ENCODE measurements at regions not wholly inside any gene's neighbourhood (a gene's known extent, or its start where the extent isn't known, plus 50 kb on each side); places are given as distances from the start of the nearest gene placed in this dataset.

DNA sequence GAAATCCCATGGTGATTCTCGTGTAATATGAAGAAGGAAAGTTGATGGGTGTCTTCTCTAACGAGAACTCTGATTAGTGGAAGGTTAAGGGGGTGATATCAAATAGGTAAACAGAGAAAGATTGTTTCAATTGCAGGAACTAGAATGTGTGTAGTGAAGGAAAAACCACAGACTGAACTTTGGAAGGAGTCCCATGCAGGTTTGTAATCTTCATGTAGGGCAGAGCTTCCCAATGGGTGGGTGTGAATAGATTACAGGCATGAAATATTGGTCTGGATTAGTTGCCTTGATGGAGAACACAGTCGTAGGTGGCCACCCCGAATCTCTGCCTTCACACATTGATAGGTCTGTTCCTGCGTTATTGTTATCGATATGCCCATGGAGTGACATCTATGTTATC lies 295.5 kb downstream of the KCNRG start:
- DNase-seq (ENCODE audit: insufficient read length, low spot score, missing footprints) = no peak
- Histone ChIP-seq H3K27ac (ENCODE audit: low read depth, low read length) (no peak overlapping the region), H4K20me1 (ENCODE audit: insufficient read depth, low read length) (no peaks in the 10 kb centered on the region), H3K4me2 (ENCODE audit: insufficient read depth, low read length) (no peak overlapping the region), H3K36me3 (ENCODE audit: insufficient read depth, low read length) (no peaks in the 10 kb centered on the region), H2AFZ (ENCODE audit: low read length) (no peak overlapping the region), H3K4me1 (ENCODE audit: insufficient read depth, low read length) (no peaks in the 10 kb centered on the region), H3K27me3 (ENCODE audit: insufficient read depth, low read length) (no peaks in the 10 kb centered on the region), H3K4me3 (ENCODE audit: insufficient read depth, low read length) (no peak overlapping the region), H3K9me3 (ENCODE audit: low read depth, low read length) (no peaks in the 10 kb centered on the region), H3K79me2 (ENCODE audit: insufficient read depth, low read length) (no peaks in the 10 kb centered on the region)
- TF ChIP-seq, protein P1, sequence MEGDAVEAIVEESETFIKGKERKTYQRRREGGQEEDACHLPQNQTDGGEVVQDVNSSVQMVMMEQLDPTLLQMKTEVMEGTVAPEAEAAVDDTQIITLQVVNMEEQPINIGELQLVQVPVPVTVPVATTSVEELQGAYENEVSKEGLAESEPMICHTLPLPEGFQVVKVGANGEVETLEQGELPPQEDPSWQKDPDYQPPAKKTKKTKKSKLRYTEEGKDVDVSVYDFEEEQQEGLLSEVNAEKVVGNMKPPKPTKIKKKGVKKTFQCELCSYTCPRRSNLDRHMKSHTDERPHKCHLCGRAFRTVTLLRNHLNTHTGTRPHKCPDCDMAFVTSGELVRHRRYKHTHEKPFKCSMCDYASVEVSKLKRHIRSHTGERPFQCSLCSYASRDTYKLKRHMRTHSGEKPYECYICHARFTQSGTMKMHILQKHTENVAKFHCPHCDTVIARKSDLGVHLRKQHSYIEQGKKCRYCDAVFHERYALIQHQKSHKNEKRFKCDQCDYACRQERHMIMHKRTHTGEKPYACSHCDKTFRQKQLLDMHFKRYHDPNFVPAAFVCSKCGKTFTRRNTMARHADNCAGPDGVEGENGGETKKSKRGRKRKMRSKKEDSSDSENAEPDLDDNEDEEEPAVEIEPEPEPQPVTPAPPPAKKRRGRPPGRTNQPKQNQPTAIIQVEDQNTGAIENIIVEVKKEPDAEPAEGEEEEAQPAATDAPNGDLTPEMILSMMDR (IDR thresholded peaks at IDR 0.05; ENCODE audit: extremely low read depth, low read depth, low read length) = no peak

DNA sequence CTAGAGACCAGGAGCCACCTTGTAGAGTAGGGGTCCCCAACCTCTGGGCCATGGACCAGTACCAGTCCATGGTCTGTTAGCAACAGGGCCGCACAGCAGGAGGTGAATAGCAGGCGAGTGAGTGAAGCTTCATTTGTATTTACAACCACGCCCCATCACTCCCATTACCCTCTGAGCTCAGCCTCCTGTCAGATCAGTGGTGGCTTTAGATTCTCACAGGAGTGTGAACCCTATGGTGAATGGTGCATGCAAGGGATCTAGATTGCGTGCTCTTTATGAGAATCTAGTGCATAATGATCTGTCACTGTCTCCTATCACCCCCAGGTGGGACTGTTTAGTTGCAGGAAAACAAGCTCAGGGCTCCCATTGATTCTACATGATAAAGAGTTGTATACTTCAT lies 303.6 kb downstream of the KCNRG start:
- Histone ChIP-seq H4K20me1 (ENCODE audit: insufficient read depth, low read length) (no peaks in the 10 kb centered on the region), H3K36me3 (ENCODE audit: insufficient read depth, low read length) (no peaks in the 10 kb centered on the region), H3K79me2 (ENCODE audit: insufficient read depth, low read length) (no peaks in the 10 kb centered on the region), H3K27me3 (ENCODE audit: insufficient read depth, low read length) (no peaks in the 10 kb centered on the region), H3K4me1 (ENCODE audit: insufficient read depth, low read length) (peaks cover 18% of the 10 kb centered on the region), H3K9me3 (ENCODE audit: low read depth, low read length) (no peaks in the 10 kb centered on the region), H2AFZ (ENCODE audit: low read length) (no peak overlapping the region), H3K4me2 (ENCODE audit: insufficient read depth, low read length) (no peak overlapping the region), H3K27ac (ENCODE audit: low read depth, low read length) (no peak overlapping the region), H3K4me3 (ENCODE audit: insufficient read depth, low read length) (no peak overlapping the region)
- TF ChIP-seq, protein P1 (IDR thresholded peaks at IDR 0.05; ENCODE audit: extremely low read depth, low read depth, low read length) = no peak
- DNase-seq (ENCODE audit: insufficient read length, low spot score, missing footprints) = no peak

DNA sequence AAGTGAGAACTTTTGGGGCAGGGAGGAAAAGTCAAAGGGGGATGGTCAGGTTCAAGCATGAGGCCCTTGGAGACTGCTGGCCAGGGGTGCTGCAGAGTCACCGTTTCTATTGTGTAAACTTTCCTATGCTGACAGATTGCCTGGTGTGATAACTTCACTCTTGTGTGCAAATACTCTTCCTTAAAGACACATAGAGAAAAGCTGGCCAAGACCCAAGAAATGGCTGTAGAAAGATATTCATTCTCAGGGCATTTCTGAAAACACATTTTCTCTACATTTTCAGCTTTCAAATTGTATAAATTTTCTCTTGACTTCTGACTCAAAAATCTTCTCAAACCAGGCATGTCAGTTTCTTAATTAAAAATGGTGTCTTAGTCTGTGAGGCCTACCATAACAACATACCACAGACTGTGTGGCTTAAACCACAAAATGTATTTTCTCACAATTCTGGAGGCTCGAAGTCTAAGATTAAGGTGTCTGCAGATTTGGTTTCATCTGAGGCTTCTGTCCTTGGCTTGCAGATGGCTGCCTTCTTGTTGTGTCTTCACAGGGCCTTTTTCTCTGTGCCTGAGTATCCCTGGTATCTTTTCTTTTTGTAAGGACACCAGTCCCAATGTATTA lies 304.5 kb downstream of the KCNRG start:
- H3K27ac ChIP-seq (ENCODE audit: low read depth, low read length) = peak overlapping the region; percentile 67
- no peaks in the 10 kb centered on the region for H4K20me1 ChIP-seq (ENCODE audit: insufficient read depth, low read length)
- DNase-seq (ENCODE audit: insufficient read length, low spot score, missing footprints) = no peak
- H2AFZ ChIP-seq (ENCODE audit: low read length) = peak overlapping the region; percentile 61
- H3K79me2 ChIP-seq (ENCODE audit: insufficient read depth, low read length) = no peaks in the 10 kb centered on the region
- H3K36me3 ChIP-seq (ENCODE audit: insufficient read depth, low read length) = no peaks in the 10 kb centered on the region
- TF ChIP-seq, protein P1 (IDR thresholded peaks at IDR 0.05; ENCODE audit: extremely low read depth, low read depth, low read length) = no peak
- peaks cover 18% of the 10 kb centered on the region for H3K4me1 ChIP-seq (ENCODE audit: insufficient read depth, low read length)
- H3K9me3 ChIP-seq (ENCODE audit: low read depth, low read length) = no peaks in the 10 kb centered on the region
- H3K27me3 ChIP-seq (ENCODE audit: insufficient read depth, low read length) = no peaks in the 10 kb centered on the region
- no peak overlapping the region for H3K4me3 ChIP-seq (ENCODE audit: insufficient read depth, low read length)
- H3K4me2 ChIP-seq (ENCODE audit: insufficient read depth, low read length) = peak overlapping the region; percentile 24

DNA sequence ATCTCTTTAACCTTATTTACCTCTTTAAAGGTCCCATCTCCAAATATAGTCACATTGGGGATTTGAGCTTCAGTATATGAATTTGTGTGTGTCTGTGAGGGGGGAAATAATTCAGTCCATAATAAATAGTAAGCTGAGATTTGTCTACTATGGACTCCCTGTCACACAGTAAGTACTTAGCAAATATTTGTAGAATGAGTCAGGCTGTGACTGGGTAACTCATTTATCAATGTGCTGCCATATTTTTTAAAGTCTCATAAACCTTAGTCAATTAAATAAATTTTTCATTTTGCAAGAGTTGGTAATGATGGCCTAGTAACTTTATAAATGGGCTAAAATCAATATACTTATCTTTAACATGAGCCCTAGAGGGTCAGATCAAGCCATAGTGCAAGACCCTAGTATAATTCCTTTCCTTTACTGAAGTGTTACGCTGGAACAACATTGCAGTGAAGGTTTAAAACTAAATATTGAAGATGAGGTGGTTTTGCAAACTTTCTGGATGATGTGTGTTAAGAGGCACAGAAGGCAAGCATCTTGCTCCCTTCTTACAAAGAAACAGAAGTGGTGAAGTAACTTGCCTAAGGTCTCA lies 305.1 kb downstream of the KCNRG start:
- no peaks in the 10 kb centered on the region for H3K79me2 ChIP-seq (ENCODE audit: insufficient read depth, low read length)
- H3K27me3 ChIP-seq (ENCODE audit: insufficient read depth, low read length) = no peaks in the 10 kb centered on the region
- no peaks in the 10 kb centered on the region for H3K9me3 ChIP-seq (ENCODE audit: low read depth, low read length)
- TF ChIP-seq, protein P1 (IDR thresholded peaks at IDR 0.05; ENCODE audit: extremely low read depth, low read depth, low read length) = no peak
- DNase-seq (ENCODE audit: insufficient read length, low spot score, missing footprints) = no peak
- no peaks in the 10 kb centered on the region for H4K20me1 ChIP-seq (ENCODE audit: insufficient read depth, low read length)
- H3K27ac ChIP-seq (ENCODE audit: low read depth, low read length) = peak overlapping the region; percentile 67
- H3K4me2 ChIP-seq (ENCODE audit: insufficient read depth, low read length) = peak overlapping the region; percentile 24
- no peaks in the 10 kb centered on the region for H3K36me3 ChIP-seq (ENCODE audit: insufficient read depth, low read length)
- peak overlapping the region; percentile 61 for H2AFZ ChIP-seq (ENCODE audit: low read length)
- H3K4me1 ChIP-seq (ENCODE audit: insufficient read depth, low read length) = peaks cover 18% of the 10 kb centered on the region
- no peak overlapping the region for H3K4me3 ChIP-seq (ENCODE audit: insufficient read depth, low read length)

Measured in osteoblast (primary cell).